Loucy (cell line): ENCODE measurements at regions not wholly inside any gene's neighbourhood (a gene's known extent, or its start where the extent isn't known, plus 50 kb on each side); places are given as distances from the start of the nearest gene placed in this dataset.

Experiments
- H2AFZ ChIP-seq: fragments of 200-600 bp; sonication (generic); 2 replicates; pipeline ENCODE4 v1.6.0; 2016; ENCODE audit warnings: antibody characterized with exemption, mild to moderate bottlenecking, low read length, moderate library complexity
- H3F3A ChIP-seq: fragments of 200-600 bp; 2 replicates; pipeline ENCODE4 v1.6.0; 2016; ENCODE audit warnings: antibody characterized with exemption, low read depth, mild to moderate bottlenecking
- H3K27me3 ChIP-seq: fragments of 200-600 bp; sonication (generic); 2 replicates; pipeline ENCODE4 v1.6.1; 2014; ENCODE audit warnings: low read length, mild to moderate bottlenecking; ENCODE audit not compliant: insufficient read depth, poor library complexity, severe bottlenecking
- H3K36me3 ChIP-seq: fragments of 200-600 bp; sonication (generic); 2 replicates; pipeline ENCODE4 v1.6.1; 2016; ENCODE audit warnings: low read length; ENCODE audit not compliant: insufficient read depth
- H3K4me1 ChIP-seq: fragments of 200-600 bp; sonication (generic); 2 replicates; pipeline ENCODE4 v1.5.1; 2014; ENCODE audit warnings: low read length, mild to moderate bottlenecking; ENCODE audit not compliant: insufficient read depth, poor library complexity, severe bottlenecking
- H3K4me2 ChIP-seq: fragments of 200-600 bp; sonication (generic); 2 replicates; pipeline ENCODE4 v1.6.0; 2014; ENCODE audit warnings: antibody characterized with exemption, low read length, low read depth, mild to moderate bottlenecking; ENCODE audit not compliant: poor library complexity, severe bottlenecking
- H3K4me3 ChIP-seq: fragments of 200-600 bp; sonication (generic); 2 replicates; pipeline ENCODE4 v1.5.1; 2014; ENCODE audit warnings: low read length, mild to moderate bottlenecking, mixed read lengths; ENCODE audit not compliant: poor library complexity, severe bottlenecking
- H3K79me2 ChIP-seq: fragments of 200-600 bp; sonication (generic); 2 replicates; pipeline ENCODE4 v1.6.1; 2014; ENCODE audit warnings: low read length; ENCODE audit not compliant: insufficient read depth
- H3K9ac ChIP-seq: fragments of 200-600 bp; sonication (generic); 2 replicates; pipeline ENCODE4 v1.6.0; 2014; ENCODE audit warnings: mild to moderate bottlenecking, low read depth, low read length, moderate library complexity; ENCODE audit not compliant: poor library complexity, severe bottlenecking
- H3K9me2 ChIP-seq: fragments of 200-600 bp; sonication (generic); replicated peaks from 2 replicates; pipeline ENCODE4 v1.6.1; 2016; ENCODE audit warnings: low read depth, low read length, mixed read lengths
- H3K9me3 ChIP-seq: fragments of 200-600 bp; sonication (generic); 2 replicates; pipeline ENCODE4 v1.6.1; 2014; ENCODE audit warnings: mild to moderate bottlenecking, antibody characterized with exemption, low read length, low read depth; ENCODE audit not compliant: insufficient read depth
- H4K20me1 ChIP-seq: fragments of 200-600 bp; sonication (generic); 2 replicates; pipeline ENCODE4 v1.6.0; 2014; ENCODE audit warnings: antibody characterized with exemption, low read length, mild to moderate bottlenecking; ENCODE audit not compliant: insufficient read depth, poor library complexity, severe bottlenecking
- EZH2phosphoT487 ChIP-seq: fragments of 200-600 bp; IDR thresholded peaks from 2 replicates; pipeline ENCODE4 v1.6.1; 2018; ENCODE audit warnings: antibody characterized with exemption, mild to moderate bottlenecking, moderate library complexity, borderline replicate concordance
- TF ChIP-seq, protein P1 (sequence below): fragments of 200-600 bp; sonication (generic); conservative IDR thresholded peaks from 2 replicates; pipeline ENCODE4 v1.5.1; 2014; ENCODE audit warnings: mild to moderate bottlenecking, antibody characterized with exemption, low read length

- Histone ChIP-seq H2AFZ (no peak overlapping the region), H3K9ac (no peak overlapping the region), H3K9me3 (no peaks in the 10 kb centered on the region), H3K4me2 (no peak overlapping the region), H3K79me2 (no peaks in the 10 kb centered on the region), H3K27me3 (no peaks in the 10 kb centered on the region), H4K20me1 (no peaks in the 10 kb centered on the region), H3K4me1 (no peaks in the 10 kb centered on the region), H3F3A (no peaks in the 10 kb centered on the region), H3K4me3 (no peak overlapping the region), H3K9me2 (no peaks in the 10 kb centered on the region), H3K36me3 (no peaks in the 10 kb centered on the region)
- TF ChIP-seq EZH2phosphoT487, result no peak
- TF ChIP-seq, protein P1, sequence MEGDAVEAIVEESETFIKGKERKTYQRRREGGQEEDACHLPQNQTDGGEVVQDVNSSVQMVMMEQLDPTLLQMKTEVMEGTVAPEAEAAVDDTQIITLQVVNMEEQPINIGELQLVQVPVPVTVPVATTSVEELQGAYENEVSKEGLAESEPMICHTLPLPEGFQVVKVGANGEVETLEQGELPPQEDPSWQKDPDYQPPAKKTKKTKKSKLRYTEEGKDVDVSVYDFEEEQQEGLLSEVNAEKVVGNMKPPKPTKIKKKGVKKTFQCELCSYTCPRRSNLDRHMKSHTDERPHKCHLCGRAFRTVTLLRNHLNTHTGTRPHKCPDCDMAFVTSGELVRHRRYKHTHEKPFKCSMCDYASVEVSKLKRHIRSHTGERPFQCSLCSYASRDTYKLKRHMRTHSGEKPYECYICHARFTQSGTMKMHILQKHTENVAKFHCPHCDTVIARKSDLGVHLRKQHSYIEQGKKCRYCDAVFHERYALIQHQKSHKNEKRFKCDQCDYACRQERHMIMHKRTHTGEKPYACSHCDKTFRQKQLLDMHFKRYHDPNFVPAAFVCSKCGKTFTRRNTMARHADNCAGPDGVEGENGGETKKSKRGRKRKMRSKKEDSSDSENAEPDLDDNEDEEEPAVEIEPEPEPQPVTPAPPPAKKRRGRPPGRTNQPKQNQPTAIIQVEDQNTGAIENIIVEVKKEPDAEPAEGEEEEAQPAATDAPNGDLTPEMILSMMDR, result no peak
Measured at GRCh38 chr13:80196756-80197155, 144.2 kb downstream of the SPRY2 start.

- Histone ChIP-seq H4K20me1 (no peaks in the 10 kb centered on the region), H3K36me3 (no peaks in the 10 kb centered on the region), H3K79me2 (no peaks in the 10 kb centered on the region), H3F3A (no peaks in the 10 kb centered on the region), H3K27me3 (no peaks in the 10 kb centered on the region), H3K9ac (no peak overlapping the region), H3K4me1 (no peaks in the 10 kb centered on the region), H3K4me3 (no peak overlapping the region), H3K9me3 (no peaks in the 10 kb centered on the region), H2AFZ (no peak overlapping the region), H3K9me2 (no peaks in the 10 kb centered on the region), H3K4me2 (no peak overlapping the region)
- TF ChIP-seq EZH2phosphoT487, result no peak
- TF ChIP-seq, protein P1, result no peak
Measured at GRCh38 chr13:80195649-80196048, 145.3 kb downstream of the SPRY2 start.

DNA sequence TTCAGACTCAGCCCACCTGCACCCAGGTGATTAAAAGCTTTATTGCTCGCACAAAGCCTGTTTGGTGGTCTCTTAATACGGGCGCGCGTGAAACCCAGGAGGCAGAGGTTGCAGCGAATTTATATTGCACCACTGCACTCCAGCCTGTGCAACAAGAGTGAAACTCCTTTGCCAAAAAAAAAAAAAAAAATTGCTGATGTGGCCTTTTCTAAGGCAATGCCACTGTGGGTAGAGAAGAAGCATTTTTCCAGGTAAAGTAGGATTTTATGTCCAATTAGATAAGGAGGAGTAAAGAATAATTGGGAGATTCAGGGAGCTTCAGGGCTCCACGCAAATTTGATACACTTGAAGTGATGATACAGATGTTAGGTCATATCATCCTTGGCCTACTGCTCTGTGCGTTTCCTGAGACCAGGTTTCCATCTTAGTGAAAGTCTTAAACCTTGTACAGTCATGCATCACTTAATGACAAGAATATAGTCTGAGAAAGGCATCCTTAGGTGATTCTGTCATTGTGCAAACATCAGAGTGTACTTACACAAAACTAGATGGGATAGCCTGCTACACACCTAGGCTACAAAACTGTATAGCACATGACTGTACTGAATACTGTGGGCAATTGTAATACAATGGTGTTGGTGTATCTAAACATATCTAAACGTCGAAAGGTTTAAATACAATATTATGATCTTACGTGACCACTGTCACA, 150.9 kb downstream of the SPRY2 start:
- Histone ChIP-seq H3K79me2 (no peaks in the 10 kb centered on the region), H3K4me2 (no peak overlapping the region), H3K9ac (no peak overlapping the region), H2AFZ (no peak overlapping the region), H3K4me1 (no peaks in the 10 kb centered on the region), H4K20me1 (no peaks in the 10 kb centered on the region), H3F3A (no peaks in the 10 kb centered on the region), H3K9me2 (no peaks in the 10 kb centered on the region), H3K36me3 (no peaks in the 10 kb centered on the region), H3K9me3 (no peaks in the 10 kb centered on the region), H3K27me3 (no peaks in the 10 kb centered on the region), H3K4me3 (no peak overlapping the region)
- TF ChIP-seq, protein P1, result no peak
- no peak for TF ChIP-seq EZH2phosphoT487
